Peyer's patch (tissue), 4 donors: ENCODE measurements at regions not wholly inside any gene's neighbourhood (a gene's known extent, or its start where the extent isn't known, plus 50 kb on each side); places are given as distances from the start of the nearest gene placed in this dataset.

Experiments used
- DNase-seq, 3 donors: peaks; one replicate each; pipeline ENCODE4 v3.0.0-alpha.2; 2017 to 2019
- H3K27ac ChIP-seq, 4 donors: fragments of 200-600 bp; sonication (generic); one replicate each; pipeline ENCODE4 v1.5.1; 2016 to 2019
- H3K27me3 ChIP-seq, 2 donors: fragments of 200-600 bp; sonication (generic); one replicate each; pipeline ENCODE4 v1.5.1; 2019
- H3K36me3 ChIP-seq, 3 donors: fragments of 200-600 bp; sonication (generic); one replicate each; pipeline ENCODE4 v1.5.1; 2016 to 2019
- H3K4me1 ChIP-seq, 4 donors: fragments of 200-600 bp; sonication (generic); one replicate each; pipeline ENCODE4 v1.5.1; 2016 to 2019
- H3K4me3 ChIP-seq, 4 donors: fragments of 200-600 bp; sonication (generic); 1 replicate in 3 of 4; 2 replicates in 1 of 4; pipeline ENCODE4 v1.5.1; 2016 to 2019; ENCODE audit warnings: mild to moderate bottlenecking in 1 of 4
- H3K9me3 ChIP-seq, 4 donors: fragments of 200-600 bp; sonication (generic); one replicate each; pipeline ENCODE4 v1.5.1; 2016 to 2019; ENCODE audit warnings: mild to moderate bottlenecking in 1 of 4
- POLR2A ChIP-seq, 2 donors: fragments of 450-650 bp; IDR thresholded peaks; one replicate each; pipeline ENCODE4 v1.5.1; 2017; ENCODE audit warnings: antibody characterized with exemption in 2 of 2, mild to moderate bottlenecking in 2 of 2, moderate library complexity in 2 of 2
- TF ChIP-seq, protein P1 (sequence below), 6 experiments: fragments of 450-650 bp in 4 of 6; fragments of 200-600 bp in 2 of 6; sonication (generic) in 1 of 6; IDR thresholded peaks; one replicate each; pipeline ENCODE4 v1.5.1; 2017 to 2019; ENCODE audit warnings: antibody characterized with exemption in 6 of 6, mild to moderate bottlenecking in 3 of 6, moderate library complexity in 1 of 6

DNA sequence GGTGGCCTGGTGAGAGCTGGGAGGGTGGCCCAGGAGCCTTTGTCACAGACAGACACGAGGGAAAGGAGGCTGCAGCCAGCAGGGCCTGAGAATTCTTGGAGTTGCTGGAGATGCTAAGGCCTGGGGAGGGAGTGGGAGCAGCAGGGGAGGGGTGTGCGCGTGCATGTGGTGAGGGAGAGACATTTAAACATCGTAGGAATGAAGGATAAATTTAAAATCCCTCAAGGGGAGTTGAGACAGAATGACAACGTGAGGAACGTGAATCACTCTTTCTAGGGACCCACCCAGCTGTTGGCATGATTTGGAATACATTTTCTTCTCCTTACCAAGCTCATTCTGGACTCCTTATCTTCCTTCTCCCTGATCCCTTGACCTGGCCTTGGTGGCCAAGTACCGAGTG lies 73.3 kb upstream of the CACNA1E start:
- no peaks in the 10 kb centered on the region for H3K27me3 ChIP-seq
- no peaks in the 10 kb centered on the region for H3K4me1 ChIP-seq
- no peaks in the 10 kb centered on the region for H3K36me3 ChIP-seq
- no peak for DNase-seq
- no peak overlapping the region for H3K27ac ChIP-seq
- no peak overlapping the region for H3K4me3 ChIP-seq
- TF ChIP-seq, protein P1, sequence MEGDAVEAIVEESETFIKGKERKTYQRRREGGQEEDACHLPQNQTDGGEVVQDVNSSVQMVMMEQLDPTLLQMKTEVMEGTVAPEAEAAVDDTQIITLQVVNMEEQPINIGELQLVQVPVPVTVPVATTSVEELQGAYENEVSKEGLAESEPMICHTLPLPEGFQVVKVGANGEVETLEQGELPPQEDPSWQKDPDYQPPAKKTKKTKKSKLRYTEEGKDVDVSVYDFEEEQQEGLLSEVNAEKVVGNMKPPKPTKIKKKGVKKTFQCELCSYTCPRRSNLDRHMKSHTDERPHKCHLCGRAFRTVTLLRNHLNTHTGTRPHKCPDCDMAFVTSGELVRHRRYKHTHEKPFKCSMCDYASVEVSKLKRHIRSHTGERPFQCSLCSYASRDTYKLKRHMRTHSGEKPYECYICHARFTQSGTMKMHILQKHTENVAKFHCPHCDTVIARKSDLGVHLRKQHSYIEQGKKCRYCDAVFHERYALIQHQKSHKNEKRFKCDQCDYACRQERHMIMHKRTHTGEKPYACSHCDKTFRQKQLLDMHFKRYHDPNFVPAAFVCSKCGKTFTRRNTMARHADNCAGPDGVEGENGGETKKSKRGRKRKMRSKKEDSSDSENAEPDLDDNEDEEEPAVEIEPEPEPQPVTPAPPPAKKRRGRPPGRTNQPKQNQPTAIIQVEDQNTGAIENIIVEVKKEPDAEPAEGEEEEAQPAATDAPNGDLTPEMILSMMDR (IDR thresholded peaks at IDR 0.05), result no peak
- H3K9me3 ChIP-seq, result no peaks in the 10 kb centered on the region

DNA sequence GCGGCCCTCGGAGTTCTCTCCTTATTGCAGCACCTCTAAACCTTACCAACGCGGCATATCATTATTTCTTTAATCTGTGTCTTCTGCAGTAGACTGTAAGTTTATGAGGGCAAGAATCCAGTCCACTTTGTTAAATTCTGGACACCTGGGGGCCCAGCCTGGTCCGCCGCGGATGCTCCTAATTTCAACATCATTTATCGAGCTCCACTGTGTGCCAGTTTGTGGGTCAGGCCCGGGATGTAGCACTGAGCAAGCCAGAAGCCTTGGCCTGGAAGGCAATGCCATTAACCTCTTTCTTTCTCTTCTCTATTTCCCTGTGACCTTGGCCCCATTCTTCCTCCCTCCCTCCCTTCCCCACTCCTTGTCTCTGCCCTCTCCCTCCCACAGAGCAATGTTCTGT lies 70.6 kb upstream of the CACNA1E start:
- Histone ChIP-seq H3K4me3 (no peak overlapping the region), H3K27me3 (no peaks in the 10 kb centered on the region), H3K27ac (no peak overlapping the region), H3K4me1 (no peaks in the 10 kb centered on the region), H3K9me3 (no peaks in the 10 kb centered on the region), H3K36me3 (no peaks in the 10 kb centered on the region)
- no peak for DNase-seq
- TF ChIP-seq POLR2A (IDR thresholded peaks at IDR 0.05), result no peak
- TF ChIP-seq, protein P1 (IDR thresholded peaks at IDR 0.05), result no peak

DNA sequence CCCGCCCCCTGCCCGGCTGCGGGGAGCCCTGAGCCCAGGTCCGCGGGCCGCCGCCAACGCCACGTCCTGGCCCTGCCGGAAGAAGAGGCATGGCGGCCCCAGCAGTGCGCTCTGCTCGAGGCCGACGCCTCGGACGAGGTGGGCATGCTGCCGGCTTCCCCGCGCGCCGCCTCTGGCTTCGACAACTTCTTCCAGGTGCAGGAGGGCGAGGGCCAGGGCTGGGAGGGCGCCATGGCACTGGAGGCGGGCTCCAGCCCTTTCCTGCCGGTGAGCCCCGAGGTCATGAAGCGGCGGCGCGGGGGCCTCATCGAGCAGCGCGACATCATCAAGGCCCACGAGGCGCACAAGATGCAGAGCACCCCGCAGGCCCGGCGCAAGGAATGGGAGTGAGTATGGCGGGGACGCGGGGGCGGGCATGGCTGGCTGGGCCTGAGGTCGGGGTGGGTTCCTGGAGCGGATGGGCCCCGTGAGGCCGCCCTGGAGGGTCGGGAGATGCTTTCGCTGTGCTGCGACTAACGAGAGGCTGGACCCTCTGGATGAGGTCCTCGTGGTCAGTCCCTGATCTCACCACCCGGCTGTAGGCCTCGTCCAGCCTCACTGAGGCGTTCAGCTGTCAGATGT lies 70.0 kb upstream of the CACNA1E start:
- Histone ChIP-seq H3K27me3 (no peaks in the 10 kb centered on the region), H3K27ac (no peak overlapping the region), H3K4me1 (no peaks in the 10 kb centered on the region), H3K36me3 (no peaks in the 10 kb centered on the region), H3K4me3 (no peak overlapping the region), H3K9me3 (no peaks in the 10 kb centered on the region)
- no peak for TF ChIP-seq POLR2A (IDR thresholded peaks at IDR 0.05)
- TF ChIP-seq, protein P1 (IDR thresholded peaks at IDR 0.05), result no peak
- DNase-seq, result no peak

DNA sequence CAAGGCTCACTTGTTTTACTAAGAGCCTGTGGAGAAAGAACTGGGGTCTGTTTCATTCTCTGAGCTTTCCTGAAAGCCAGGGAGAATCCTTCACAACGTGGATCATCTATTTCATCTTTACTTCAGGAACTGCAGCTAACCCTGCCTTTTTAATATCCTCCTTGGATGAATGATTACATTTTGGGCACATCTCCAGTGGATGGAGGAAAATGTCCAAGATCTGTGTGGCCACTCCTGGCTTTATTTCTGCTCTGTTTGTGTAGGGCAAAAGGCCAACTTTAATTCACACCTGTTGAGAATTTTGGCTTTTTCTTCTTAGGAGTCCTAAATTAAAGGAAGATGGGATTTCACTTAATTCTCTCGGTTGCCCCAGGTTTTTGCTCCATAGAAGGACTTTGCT lies 69.5 kb upstream of the CACNA1E start:
- Histone ChIP-seq H3K9me3 (no peaks in the 10 kb centered on the region), H3K4me3 (no peak overlapping the region), H3K27ac (no peak overlapping the region), H3K36me3 (no peaks in the 10 kb centered on the region), H3K4me1 (no peaks in the 10 kb centered on the region), H3K27me3 (no peaks in the 10 kb centered on the region)
- no peak for DNase-seq
- TF ChIP-seq, protein P1 (IDR thresholded peaks at IDR 0.05), result no peak
- no peak for TF ChIP-seq POLR2A (IDR thresholded peaks at IDR 0.05)

DNA sequence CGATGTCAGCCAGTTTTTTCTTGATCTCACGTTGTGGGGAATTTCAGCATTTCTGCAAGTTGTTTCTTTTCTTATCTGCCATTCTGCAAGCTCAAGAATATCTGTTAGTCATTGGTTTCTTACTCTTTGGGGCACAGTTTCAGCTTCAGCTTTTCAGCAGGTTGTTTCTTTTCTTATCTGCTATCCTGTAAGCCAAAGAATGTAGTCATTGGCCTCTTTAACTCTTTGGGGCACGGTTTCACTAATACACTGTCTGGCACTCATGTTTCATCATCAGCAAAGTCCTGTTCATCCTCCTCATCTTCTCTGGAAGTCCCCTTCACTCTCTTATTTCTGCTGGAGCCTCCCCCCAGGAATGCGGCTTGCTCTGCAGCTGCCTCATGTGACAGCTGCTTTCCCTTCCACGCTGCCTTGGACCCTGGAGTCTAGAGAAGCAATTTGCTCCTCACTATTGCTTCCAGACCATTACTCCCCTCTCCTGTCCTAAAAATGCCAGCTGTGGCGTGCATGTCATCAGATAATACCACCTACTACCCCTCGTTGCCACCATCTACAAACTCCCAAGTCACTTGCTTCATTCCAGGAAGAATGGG lies 67.0 kb upstream of the CACNA1E start:
- Histone ChIP-seq H3K4me3 (no peak overlapping the region), H3K36me3 (no peaks in the 10 kb centered on the region)
- no peak for DNase-seq

More for the DNA sequence above, 67.0 kb upstream of the CACNA1E start:
- no peaks in the 10 kb centered on the region for H3K9me3 ChIP-seq
- H3K4me1 ChIP-seq, result no peaks in the 10 kb centered on the region
- TF ChIP-seq, protein P1 (IDR thresholded peaks at IDR 0.05), result no peak
- no peak for TF ChIP-seq POLR2A (IDR thresholded peaks at IDR 0.05)
- no peaks in the 10 kb centered on the region for H3K27me3 ChIP-seq
- H3K27ac ChIP-seq, result no peak overlapping the region
